ENCODE measurements at regions not wholly inside any gene's neighbourhood (a gene's known extent, or its start where the extent isn't known, plus 50 kb on each side); places are given as distances from the start of the nearest gene placed in this dataset.
"Not testable (repeated sequence)": the region's sequence is repeated elsewhere in the genome, so short reads cannot be mapped to it uniquely, and the experiment has no call there.

- no peak for DNase-seq
These were observed 81.4 kb upstream of the PCDH8 start for GRCh38 chr13:52929846-52930245.

- no peak for DNase-seq
These were observed 78.5 kb upstream of the PCDH8 start for GRCh38 chr13:52926971-52927370.

GRCh38 chr13:52925775-52926285 lies 77.4 kb upstream of the PCDH8 start:
- peak; percentile 51 for DNase-seq

GRCh38 chr13:52925251-52925650 lies 76.8 kb upstream of the PCDH8 start:
- DNase-seq, result no peak

GRCh38 chr13:52924289-52925148 lies 76.1 kb upstream of the PCDH8 start:
- DNase-seq, result no peak

GRCh38 chr13:52922961-52923360 lies 74.5 kb upstream of the PCDH8 start:
- DNase-seq, result no peak

GRCh38 chr13:52921194-52921593 lies 72.8 kb upstream of the PCDH8 start:
- no peak for DNase-seq

- DNase-seq, result no peak
These were observed 68.1 kb upstream of the PCDH8 start for GRCh38 chr13:52916486-52916990.

- DNase-seq, result no peak
These were observed 62.9 kb upstream of the PCDH8 start for GRCh38 chr13:52911340-52911739.

GRCh38 chr13:52910318-52910717 lies 61.9 kb upstream of the PCDH8 start:
- DNase-seq, result not testable (repeated sequence)

GRCh38 chr13:52906122-52906903 lies 57.9 kb upstream of the PCDH8 start:
- no peak for DNase-seq

GRCh38 chr13:52905701-52906100 lies 57.3 kb upstream of the PCDH8 start:
- DNase-seq, result no peak

- DNase-seq, result no peak
These were observed 54.9 kb upstream of the PCDH8 start for GRCh38 chr13:52903320-52903719.

- peak; percentile 25 for DNase-seq
These were observed 50.8 kb upstream of the PCDH8 start for GRCh38 chr13:52899206-52899605.

Data from NCI-H524 treated with DMSO at 0.1 percent for 48 hours (cell line).